PC-9 (cell line): ENCODE measurements at regions not wholly inside any gene's neighbourhood (a gene's known extent, or its start where the extent isn't known, plus 50 kb on each side); places are given as distances from the start of the nearest gene placed in this dataset.

Experiments used
- CTCF ChIP-seq: fragments of 200-600 bp; sonication (generic); conservative IDR thresholded peaks from 2 replicates; pipeline ENCODE4 v1.6.1; 2017; ENCODE audit warnings: mixed run types, antibody characterized with exemption, mild to moderate bottlenecking, moderate library complexity
- EZH2 ChIP-seq: fragments of 200-600 bp; sonication (generic); IDR thresholded peaks from 2 replicates; pipeline ENCODE4 v1.8.0; 2017; ENCODE audit warnings: antibody characterized with exemption, low read depth

- no peak for TF ChIP-seq CTCF
- TF ChIP-seq EZH2 = no peak
Observed at GRCh38 chr12:107513636-107514400, 171.8 kb upstream of the PWP1 start.
